NCI-H128 (cell line): ENCODE measurements at regions not wholly inside any gene's neighbourhood (a gene's known extent, or its start where the extent isn't known, plus 50 kb on each side); places are given as distances from the start of the nearest gene placed in this dataset.
"Not testable (repeated sequence)": the region's sequence is repeated elsewhere in the genome, so short reads cannot be mapped to it uniquely, and the experiment has no call there.

ENCODE experiments used
- DNase-seq: peaks from one replicate; lab custom pipeline; 2025; ENCODE audit not compliant: unreplicated experiment; lab: John Stamatoyannopoulos, UW

GRCh38 chr2:195572895-195573683 is 83.9 kb upstream of the SLC39A10 start:
- no peak for DNase-seq

- DNase-seq: no peak
Measured at GRCh38 chr2:195570329-195570728, 86.7 kb upstream of the SLC39A10 start.

- no peak for DNase-seq
Measured at GRCh38 chr2:195569255-195569654, 87.8 kb upstream of the SLC39A10 start.

- DNase-seq: not testable (repeated sequence)
Measured at GRCh38 chr2:195564625-195565135, 92.3 kb upstream of the SLC39A10 start.

- no peak for DNase-seq
Measured at GRCh38 chr2:195563857-195564512, 93.0 kb upstream of the SLC39A10 start.

GRCh38 chr2:195562570-195563566 is 94.2 kb upstream of the SLC39A10 start:
- DNase-seq: no peak

GRCh38 chr2:195561116-195561921 is 95.7 kb upstream of the SLC39A10 start:
- no peak for DNase-seq

GRCh38 chr2:195560209-195560895 is 96.7 kb upstream of the SLC39A10 start:
- no peak for DNase-seq

- no peak for DNase-seq
Measured at GRCh38 chr2:195559431-195559914, 97.6 kb upstream of the SLC39A10 start.

GRCh38 chr2:195555971-195556370 is 101.1 kb upstream of the SLC39A10 start:
- DNase-seq: no peak

GRCh38 chr2:195552581-195552980 is 104.4 kb upstream of the SLC39A10 start:
- no peak for DNase-seq

GRCh38 chr2:195548198-195548940 is 108.7 kb upstream of the SLC39A10 start:
- no peak for DNase-seq

GRCh38 chr2:195547268-195547840 is 109.7 kb upstream of the SLC39A10 start:
- DNase-seq: not testable (repeated sequence)

- no peak for DNase-seq
Measured at GRCh38 chr2:195545811-195546210, 111.2 kb upstream of the SLC39A10 start.

- no peak for DNase-seq
Measured at GRCh38 chr2:195543902-195544894, 112.8 kb upstream of the SLC39A10 start.

GRCh38 chr2:195543063-195543462 is 114.0 kb upstream of the SLC39A10 start:
- DNase-seq: no peak

- no peak for DNase-seq
Measured at GRCh38 chr2:195542067-195542466, 115.0 kb upstream of the SLC39A10 start.
